ENCODE measurements at regions not wholly inside any gene's neighbourhood (a gene's known extent, or its start where the extent isn't known, plus 50 kb on each side); places are given as distances from the start of the nearest gene placed in this dataset.
A peak's percentile ranks its signal among the peaks of the same experiment; 100 is the strongest.
"Not testable (repeated sequence)": the region's sequence is repeated elsewhere in the genome, so short reads cannot be mapped to it uniquely, and the experiment has no call there.

- no peak for DNase-seq
Observed at GRCh38 chr2:136319237-136319636, 201.3 kb upstream of the CXCR4 start.

GRCh38 chr2:136314240-136314639 lies 196.3 kb upstream of the CXCR4 start:
- DNase-seq, result no peak

GRCh38 chr2:136312568-136312967 lies 194.6 kb upstream of the CXCR4 start:
- not testable (repeated sequence) for DNase-seq

GRCh38 chr2:136310797-136311603 lies 193.1 kb upstream of the CXCR4 start:
- peak in 1 of 5 donors; percentile 58 for DNase-seq

DNA sequence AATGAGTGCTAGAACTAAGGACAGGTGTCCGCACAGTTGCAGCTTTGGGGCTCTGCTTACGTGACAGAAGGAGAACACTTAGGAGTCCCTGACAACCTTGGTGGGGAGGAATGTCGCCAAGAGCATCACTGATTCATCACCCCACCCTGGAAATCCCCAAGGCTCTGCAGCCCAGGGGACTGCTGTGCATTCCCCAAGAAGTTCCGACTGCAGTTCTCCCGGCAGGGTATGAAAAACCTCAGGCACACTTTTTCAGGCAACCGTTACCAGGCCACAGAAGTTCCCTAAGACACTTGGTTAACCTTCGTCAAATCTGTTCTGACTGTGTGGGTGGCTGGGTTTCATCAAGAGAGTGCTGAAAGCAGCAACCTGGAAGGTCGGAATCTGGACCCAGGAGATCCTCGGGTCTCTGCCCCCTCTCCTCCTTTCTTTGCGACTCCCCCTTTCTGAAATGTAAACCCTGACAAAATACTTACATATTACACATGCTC lies 192.1 kb upstream of the CXCR4 start:
- DNase-seq, result peak in 1 of 5 donors; percentile 31

DNA sequence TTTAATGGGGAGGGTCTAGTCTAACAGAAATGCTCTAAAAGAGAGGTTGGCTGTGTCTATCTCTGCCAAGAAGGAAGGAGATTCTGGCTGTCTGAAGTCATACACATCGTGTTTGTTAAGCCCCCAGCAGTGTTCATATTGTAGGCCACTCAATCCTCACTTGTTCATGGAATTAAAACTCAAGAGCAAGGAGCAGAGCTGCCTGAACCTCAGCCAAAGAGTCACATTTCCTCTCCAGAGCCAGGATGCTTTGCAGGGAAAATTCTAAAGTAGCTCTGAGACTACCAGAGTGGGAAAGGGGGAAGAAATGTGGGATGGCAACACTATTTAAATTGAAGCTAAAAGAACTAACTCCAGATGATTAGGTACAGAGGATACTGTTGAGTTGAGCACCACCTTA lies 190.7 kb upstream of the CXCR4 start:
- DNase-seq, result no peak

- no peak for DNase-seq
Observed at GRCh38 chr2:136306836-136307235, 188.9 kb upstream of the CXCR4 start.

- peak in 1 of 5 donors; percentile 72 for DNase-seq
Observed at GRCh38 chr2:136305517-136306192, 187.7 kb upstream of the CXCR4 start.

- no peak for DNase-seq
Observed at GRCh38 chr2:136301006-136301405, 183.1 kb upstream of the CXCR4 start.

GRCh38 chr2:136298631-136299030 lies 180.7 kb upstream of the CXCR4 start:
- no peak for DNase-seq

- no peak for DNase-seq
Observed at GRCh38 chr2:136297994-136298393, 180.0 kb upstream of the CXCR4 start.

DNA sequence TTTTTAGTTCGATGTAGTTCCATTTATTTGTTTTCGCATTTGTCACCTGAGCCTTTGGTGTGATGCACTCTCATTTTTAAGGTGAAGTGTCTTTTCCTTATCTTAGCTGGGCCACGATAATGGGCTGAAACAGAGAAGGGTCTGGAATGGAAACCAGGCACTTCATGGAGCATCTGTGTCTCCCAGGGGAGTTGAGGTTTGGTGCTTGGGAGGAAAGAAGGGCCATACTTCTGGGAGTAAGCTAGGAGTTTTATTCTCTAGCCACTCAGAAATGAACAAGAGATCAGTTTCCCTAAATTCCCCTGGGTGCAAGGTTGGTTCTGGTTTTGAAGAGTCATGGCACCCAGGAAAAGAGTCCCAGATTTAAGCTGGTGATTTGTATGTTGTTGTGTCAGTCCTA lies 179.4 kb upstream of the CXCR4 start:
- DNase-seq, result no peak

- no peak for DNase-seq
Observed at GRCh38 chr2:136295168-136295567, 177.2 kb upstream of the CXCR4 start.

GRCh38 chr2:136291871-136292270 lies 173.9 kb upstream of the CXCR4 start:
- DNase-seq, result no peak

GRCh38 chr2:136290326-136290725 lies 172.4 kb upstream of the CXCR4 start:
- no peak for DNase-seq

DNA sequence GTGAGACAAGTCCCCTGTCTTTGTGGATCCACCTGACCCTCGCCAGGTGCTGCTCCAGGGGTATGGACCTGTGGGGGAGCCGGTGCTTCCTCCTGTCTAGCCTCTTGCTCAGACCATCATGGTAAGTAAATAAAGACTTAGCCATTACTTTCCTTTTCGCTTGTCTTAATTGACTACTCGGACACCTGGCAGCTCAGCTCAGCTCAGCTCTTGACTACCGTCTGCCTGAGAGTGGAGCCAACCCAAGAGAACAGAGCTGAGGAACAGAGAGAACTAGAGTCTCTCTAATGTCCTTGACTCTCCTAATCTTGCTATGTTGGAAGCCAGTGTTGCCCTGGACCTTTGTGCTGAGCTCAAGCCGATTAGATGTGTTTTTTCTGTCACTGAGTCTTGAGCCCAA lies 170.3 kb upstream of the CXCR4 start:
- DNase-seq, result no peak

GRCh38 chr2:136286423-136286822 lies 168.5 kb upstream of the CXCR4 start:
- DNase-seq, result no peak

DNA sequence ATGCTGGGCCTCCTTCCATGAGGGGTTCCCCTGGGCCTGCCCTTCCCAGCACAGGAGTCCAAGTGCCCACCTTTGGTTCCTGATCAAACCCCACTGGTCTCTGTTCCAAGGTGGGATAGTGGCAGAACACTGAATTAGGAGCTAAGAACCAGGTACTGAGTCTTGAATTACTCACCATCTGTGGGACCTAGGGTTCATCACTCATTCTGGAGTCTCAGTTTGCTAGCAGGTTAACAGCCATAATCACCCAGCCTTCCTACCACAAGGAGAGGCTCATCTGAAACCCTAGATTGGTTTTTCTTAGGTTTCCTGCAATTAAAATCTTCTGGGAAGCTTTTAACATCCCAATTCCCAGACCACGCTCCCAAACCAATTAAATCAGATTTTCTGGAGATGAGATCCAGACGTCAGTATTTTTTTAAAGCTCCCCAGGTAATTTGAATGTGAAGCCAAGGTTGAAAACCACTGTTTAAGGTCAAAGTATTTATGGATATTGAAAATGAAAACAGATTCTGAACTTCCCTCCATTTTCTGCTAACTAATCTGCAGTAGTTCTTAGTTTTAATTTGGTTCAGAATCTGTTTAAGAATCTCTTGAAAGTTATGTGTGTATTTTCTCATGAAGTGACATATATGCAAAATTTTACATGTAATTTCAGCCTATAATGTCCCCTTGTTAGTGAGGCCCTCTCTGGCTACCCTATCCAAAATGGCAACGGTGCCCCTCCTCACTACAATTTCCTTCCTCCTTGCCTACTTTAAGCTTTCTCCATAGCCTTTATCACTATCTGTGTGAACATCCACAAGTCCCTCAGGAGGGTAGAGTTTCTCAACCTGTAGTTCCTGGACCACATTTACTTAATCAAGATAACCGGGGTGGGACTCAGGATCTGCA lies 166.5 kb upstream of the CXCR4 start:
- DNase-seq, result no peak

DNA sequence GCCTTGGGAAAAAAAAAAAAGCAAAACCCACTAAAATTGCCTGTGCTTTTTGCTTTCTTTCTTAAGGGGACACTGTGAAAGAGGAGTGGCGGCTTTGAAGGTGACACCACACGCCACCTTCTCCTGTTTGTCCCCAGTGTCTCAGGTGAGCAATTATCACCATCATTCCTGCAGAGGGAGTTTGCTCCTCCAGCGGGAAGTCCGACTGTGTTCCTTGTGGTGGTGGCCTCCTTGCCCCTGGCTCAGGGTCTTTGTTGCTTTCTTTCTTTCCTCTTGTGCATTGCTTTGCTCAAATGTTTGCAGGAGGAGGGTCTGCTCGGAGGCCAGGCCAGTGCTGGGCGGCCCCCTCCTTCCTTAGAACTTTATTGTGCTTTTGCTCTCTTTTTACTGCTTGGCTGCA lies 164.3 kb upstream of the CXCR4 start:
- DNase-seq, result no peak

DNA sequence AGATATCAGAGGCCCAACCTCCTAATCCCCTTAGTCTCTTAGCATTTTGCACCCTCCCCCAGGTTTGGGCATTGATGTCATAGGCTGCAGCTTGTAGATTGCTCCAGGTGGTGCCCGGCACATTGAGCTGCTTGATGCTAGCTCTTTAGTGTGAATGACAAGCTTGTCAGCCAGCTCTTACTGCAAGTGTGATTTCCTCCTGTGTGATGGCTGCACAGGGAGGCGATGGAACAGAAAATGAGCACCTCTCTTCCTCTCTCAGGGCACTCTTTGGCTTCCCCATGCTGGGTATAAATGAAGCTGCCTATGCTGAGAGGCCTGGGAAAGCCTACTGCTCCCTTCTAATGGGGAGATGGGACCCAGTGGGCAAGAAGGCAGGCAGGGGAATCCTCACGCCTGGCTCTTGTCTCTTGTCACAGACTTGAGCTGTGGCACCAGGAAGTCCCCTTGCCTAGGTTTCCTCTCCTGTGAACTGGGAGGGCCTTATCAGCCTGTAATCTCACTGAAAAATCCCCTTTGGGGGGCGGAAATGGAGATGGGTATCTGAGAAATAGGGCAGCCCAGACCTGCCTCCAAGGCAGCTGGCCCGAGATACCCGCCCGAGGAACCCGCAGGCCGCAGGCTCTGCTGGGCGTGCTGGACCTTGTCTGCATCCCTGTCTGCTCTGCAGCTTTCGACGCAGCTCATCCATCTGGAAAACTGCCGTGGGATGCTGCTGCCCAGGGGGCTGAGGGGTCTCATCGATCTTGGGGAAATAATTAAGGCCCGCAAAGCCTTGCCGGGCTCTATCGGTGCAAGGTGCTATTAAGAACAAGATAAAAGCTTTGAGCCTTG lies 163.5 kb upstream of the CXCR4 start:
- DNase-seq, result peak; percentile 16 to 60 (median 42)

GRCh38 chr2:136266346-136266745 lies 148.4 kb upstream of the CXCR4 start:
- DNase-seq, result not testable (repeated sequence)

DNA sequence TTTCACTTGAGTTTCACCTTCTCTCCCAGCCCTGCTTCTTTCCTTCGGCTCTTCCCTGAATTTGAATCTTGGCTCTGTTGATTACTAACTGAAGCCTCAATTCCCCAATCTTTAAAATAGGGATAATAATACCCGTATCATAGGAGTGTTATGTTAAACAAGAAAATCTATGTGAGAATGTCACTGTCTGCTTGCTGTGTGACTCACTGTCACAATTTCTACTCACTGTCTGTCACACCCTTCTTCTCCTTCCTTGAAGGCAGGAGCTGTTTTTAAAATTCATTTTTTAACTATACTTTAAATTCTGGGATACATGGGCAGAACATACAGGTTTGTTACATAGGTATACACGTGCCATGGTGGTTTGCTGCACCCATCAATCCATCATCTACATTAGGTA lies 141.6 kb upstream of the CXCR4 start:
- no peak for DNase-seq
